Fibroblast of villous mesenchyme (primary cell): ENCODE measurements at regions not wholly inside any gene's neighbourhood (a gene's known extent, or its start where the extent isn't known, plus 50 kb on each side); places are given as distances from the start of the nearest gene placed in this dataset.

Source experiments
- DNase-seq: peaks from one replicate; pipeline ENCODE4 v3.0.0-alpha.2; 2010; ENCODE audit warnings: low read depth
- H3K4me3 ChIP-seq: 2 replicates; pipeline ENCODE4 v1.5.1; 2011; ENCODE audit warnings: low read depth, mild to moderate bottlenecking, low read length
- TF ChIP-seq, protein P1 (sequence below): IDR thresholded peaks from 2 replicates; pipeline ENCODE4 v1.5.1; 2012; ENCODE audit warnings: low read depth, mild to moderate bottlenecking, low read length; ENCODE audit not compliant: insufficient read depth

GRCh38 chr3:193010191-193010590, 92.5 kb upstream of the MB21D2 start:
- DNase-seq, result no peak
- no peak overlapping the region for H3K4me3 ChIP-seq
- TF ChIP-seq, protein P1, sequence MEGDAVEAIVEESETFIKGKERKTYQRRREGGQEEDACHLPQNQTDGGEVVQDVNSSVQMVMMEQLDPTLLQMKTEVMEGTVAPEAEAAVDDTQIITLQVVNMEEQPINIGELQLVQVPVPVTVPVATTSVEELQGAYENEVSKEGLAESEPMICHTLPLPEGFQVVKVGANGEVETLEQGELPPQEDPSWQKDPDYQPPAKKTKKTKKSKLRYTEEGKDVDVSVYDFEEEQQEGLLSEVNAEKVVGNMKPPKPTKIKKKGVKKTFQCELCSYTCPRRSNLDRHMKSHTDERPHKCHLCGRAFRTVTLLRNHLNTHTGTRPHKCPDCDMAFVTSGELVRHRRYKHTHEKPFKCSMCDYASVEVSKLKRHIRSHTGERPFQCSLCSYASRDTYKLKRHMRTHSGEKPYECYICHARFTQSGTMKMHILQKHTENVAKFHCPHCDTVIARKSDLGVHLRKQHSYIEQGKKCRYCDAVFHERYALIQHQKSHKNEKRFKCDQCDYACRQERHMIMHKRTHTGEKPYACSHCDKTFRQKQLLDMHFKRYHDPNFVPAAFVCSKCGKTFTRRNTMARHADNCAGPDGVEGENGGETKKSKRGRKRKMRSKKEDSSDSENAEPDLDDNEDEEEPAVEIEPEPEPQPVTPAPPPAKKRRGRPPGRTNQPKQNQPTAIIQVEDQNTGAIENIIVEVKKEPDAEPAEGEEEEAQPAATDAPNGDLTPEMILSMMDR, result no peak

GRCh38 chr3:193011958-193012357, 94.3 kb upstream of the MB21D2 start:
- DNase-seq, result no peak
- no peak overlapping the region for H3K4me3 ChIP-seq

GRCh38 chr3:193014902-193015301, 97.2 kb upstream of the MB21D2 start:
- H3K4me3 ChIP-seq, result no peak overlapping the region
- TF ChIP-seq, protein P1, result no peak
- no peak for DNase-seq

More at GRCh38 chr3:193011958-193012357, 94.3 kb upstream of the MB21D2 start:
- TF ChIP-seq, protein P1, result no peak

- no peak overlapping the region for H3K4me3 ChIP-seq
- no peak for DNase-seq
- TF ChIP-seq, protein P1, result no peak
Measured at GRCh38 chr3:193016437-193016901, 98.8 kb upstream of the MB21D2 start.

DNA sequence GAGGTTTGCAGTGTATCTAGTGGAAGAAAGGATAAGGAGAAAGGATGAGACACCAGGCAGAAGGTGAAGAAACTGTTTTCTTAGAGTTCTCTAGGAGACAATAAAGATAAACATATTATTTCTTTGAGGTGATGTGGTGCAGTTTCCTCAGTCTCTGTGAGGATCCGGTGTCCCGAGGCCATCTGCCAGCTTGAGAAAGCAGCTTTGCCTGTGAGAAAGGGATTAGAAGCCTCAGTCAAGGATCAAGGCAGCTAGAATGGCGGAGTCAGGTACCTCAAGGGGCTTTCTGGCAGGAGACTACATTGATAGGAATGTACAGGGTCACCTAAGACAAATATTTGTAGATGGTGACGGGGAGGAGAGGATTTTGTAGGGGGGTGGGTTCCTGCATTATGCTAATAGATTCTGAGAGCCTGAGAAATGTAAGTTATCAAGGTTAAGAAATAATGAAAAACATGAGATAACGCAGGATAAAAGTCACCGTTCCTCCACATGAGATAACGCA, 103.9 kb upstream of the MB21D2 start:
- no peak for DNase-seq
- H3K4me3 ChIP-seq, result no peak overlapping the region
- TF ChIP-seq, protein P1, result no peak

- no peak overlapping the region for H3K4me3 ChIP-seq
- TF ChIP-seq, protein P1, result no peak
- no peak for DNase-seq
Measured at GRCh38 chr3:193023218-193023617, 105.6 kb upstream of the MB21D2 start.

- TF ChIP-seq, protein P1, result no peak
- no peak for DNase-seq
- H3K4me3 ChIP-seq, result no peak overlapping the region
Measured at GRCh38 chr3:193028258-193028657, 110.6 kb upstream of the MB21D2 start.
